ENCODE measurements at regions not wholly inside any gene's neighbourhood (a gene's known extent, or its start where the extent isn't known, plus 50 kb on each side); places are given as distances from the start of the nearest gene placed in this dataset.
"Not testable (repeated sequence)": the region's sequence is repeated elsewhere in the genome, so short reads cannot be mapped to it uniquely, and the experiment has no call there.

- no peak for DNase-seq
Observed at GRCh38 chr6:141123049-141123448, 1009.7 kb upstream of the GJE1 start.

GRCh38 chr6:141118991-141119390, 1013.7 kb upstream of the GJE1 start:
- DNase-seq, result no peak

GRCh38 chr6:141117874-141118273, 1014.9 kb upstream of the GJE1 start:
- no peak for DNase-seq

GRCh38 chr6:141110481-141110880, 1022.2 kb upstream of the GJE1 start:
- DNase-seq, result no peak

GRCh38 chr6:141107591-141108160, 1025.0 kb upstream of the GJE1 start:
- no peak for DNase-seq

- DNase-seq, result no peak
Observed at GRCh38 chr6:141105481-141105880, 1027.2 kb upstream of the GJE1 start.

GRCh38 chr6:141103246-141103645, 1029.5 kb upstream of the GJE1 start:
- DNase-seq, result no peak

GRCh38 chr6:141097471-141097870, 1035.3 kb upstream of the GJE1 start:
- DNase-seq, result no peak

- DNase-seq, result no peak
Observed at GRCh38 chr6:141095308-141095707, 1037.4 kb upstream of the GJE1 start.

- no peak for DNase-seq
Observed at GRCh38 chr6:141088171-141088570, 1044.6 kb upstream of the GJE1 start.

- no peak for DNase-seq
Observed at GRCh38 chr6:141077355-141078333, 1055.1 kb upstream of the GJE1 start.

- DNase-seq, result no peak
Observed at GRCh38 chr6:141057761-141058160, 1075.0 kb upstream of the GJE1 start.

GRCh38 chr6:141056945-141057625, 1075.6 kb upstream of the GJE1 start:
- DNase-seq, result no peak

GRCh38 chr6:141050471-141050870, 1082.3 kb upstream of the GJE1 start:
- DNase-seq, result no peak

GRCh38 chr6:141048451-141048850, 1084.3 kb upstream of the GJE1 start:
- DNase-seq, result no peak

GRCh38 chr6:141046496-141046895, 1086.2 kb upstream of the GJE1 start:
- DNase-seq, result not testable (repeated sequence)

- no peak for DNase-seq
Observed at GRCh38 chr6:141041596-141042087, 1091.1 kb upstream of the GJE1 start.

- no peak for DNase-seq
Observed at GRCh38 chr6:141035312-141036200, 1097.2 kb upstream of the GJE1 start.

GRCh38 chr6:141033101-141033500, 1099.6 kb upstream of the GJE1 start:
- no peak for DNase-seq

- no peak for DNase-seq
Observed at GRCh38 chr6:141029908-141030307, 1102.8 kb upstream of the GJE1 start.

GRCh38 chr6:141028791-141029280, 1103.9 kb upstream of the GJE1 start:
- DNase-seq, result no peak

- DNase-seq, result no peak
Observed at GRCh38 chr6:141026504-141026903, 1106.2 kb upstream of the GJE1 start.
